ENCODE measurements at regions not wholly inside any gene's neighbourhood (a gene's known extent, or its start where the extent isn't known, plus 50 kb on each side); places are given as distances from the start of the nearest gene placed in this dataset.
"Not testable (repeated sequence)": the region's sequence is repeated elsewhere in the genome, so short reads cannot be mapped to it uniquely, and the experiment has no call there.

DNA sequence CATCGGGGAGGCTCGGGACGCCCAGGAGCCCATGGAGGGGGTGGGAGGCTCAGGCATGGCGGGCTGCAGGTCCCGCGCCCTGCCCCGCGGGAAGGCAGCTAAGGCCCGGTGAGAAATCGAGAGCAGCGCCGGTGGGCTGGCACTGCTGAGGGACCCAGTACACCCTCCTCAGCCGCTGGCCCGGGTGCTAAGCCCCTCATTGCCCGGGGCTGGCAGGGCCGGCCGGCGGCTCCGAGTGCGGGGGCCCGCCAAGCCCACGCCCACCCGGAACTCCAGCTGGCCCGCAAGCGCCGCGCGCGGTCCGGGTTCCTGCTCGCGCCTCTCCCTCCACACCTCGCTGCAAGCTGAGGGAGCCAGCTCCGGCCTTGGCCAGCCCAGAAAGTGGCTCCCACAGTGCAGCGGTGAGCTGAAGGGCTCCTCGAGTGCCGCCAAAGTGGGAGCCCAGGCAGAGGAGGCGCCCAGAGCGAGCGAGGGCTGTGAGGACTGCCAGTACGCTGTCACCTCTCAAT is 195.0 kb upstream of the PIK3R1 start:
- not testable (repeated sequence) for DNase-seq

DNA sequence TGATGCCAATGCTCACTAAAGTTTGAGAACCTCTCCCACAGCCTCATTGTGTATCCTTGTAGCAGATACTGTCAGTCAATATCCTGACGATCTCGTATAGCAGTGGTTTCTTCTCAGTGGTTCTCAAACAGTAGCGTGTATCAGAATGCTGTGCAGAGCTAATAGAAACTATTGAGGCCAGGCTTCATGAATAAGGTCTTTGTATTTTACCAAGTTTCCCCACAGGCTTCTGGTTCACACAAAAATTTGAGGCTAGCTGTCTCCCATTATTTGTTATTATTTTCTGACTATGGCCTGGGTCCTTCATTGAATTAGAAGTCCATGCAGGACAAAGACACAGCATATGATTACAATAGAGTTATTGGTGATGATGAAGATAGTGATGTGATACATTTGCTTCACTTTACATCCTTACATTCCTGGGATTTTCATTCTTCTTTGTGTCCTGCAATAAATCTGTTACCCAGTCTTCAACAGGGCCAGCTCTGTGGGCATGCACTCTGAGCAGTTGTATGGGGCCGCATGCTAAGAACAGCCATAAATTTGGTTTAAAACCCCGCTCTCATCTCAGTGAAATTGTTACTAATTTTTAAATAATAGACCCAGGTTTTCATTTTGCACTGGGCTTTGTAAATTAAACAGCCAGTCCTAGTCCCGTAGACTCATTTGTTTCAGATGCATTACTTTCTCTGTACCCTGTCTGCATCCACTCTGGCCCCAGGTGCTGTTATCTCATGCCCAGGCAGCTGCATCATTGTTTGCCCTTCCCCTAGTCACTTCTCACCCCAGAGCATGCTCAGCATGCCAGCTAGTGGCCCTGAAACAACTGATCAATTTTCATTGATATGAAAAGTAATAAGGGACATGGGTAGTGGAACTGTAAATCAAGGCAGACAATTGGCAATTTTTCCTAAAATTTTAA is 199.9 kb upstream of the PIK3R1 start:
- no peak for DNase-seq

DNA sequence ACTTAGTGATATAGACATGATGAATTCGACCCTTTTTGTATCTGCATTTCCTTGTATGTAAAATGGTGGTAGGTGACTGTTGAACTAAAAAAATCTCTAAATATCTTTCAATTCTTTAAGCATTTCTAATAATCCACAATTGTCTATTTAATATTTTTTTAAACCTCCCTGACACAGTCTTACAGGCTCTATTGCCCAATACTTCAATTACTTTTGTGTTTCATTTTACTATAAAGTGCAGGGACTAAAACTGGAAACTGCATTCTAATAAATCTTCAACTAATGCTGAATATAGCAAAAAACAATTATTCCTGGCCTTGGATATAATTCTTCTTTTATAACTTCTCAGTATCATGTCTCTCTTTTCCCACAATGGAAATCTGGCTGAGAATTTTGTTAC is 202.7 kb upstream of the PIK3R1 start:
- no peak for DNase-seq

DNA sequence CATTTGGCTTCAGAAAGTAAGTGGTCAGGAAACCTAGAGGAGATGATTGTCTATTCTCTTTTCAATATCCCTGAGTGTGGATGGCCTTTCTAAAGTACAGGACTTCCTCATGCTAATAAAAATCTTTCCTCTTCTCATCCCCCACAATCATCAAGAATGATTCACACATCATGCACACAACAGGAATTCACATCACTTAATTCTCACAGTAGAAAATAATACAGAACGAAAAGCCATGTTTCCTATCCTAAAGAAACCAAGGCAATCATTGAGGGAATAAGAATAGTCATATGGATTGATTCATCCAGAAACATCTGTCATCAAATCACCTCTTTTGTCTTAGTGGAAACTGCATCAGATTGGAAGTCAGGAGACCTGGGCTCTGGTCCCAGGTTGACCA is 203.1 kb upstream of the PIK3R1 start:
- no peak for DNase-seq

DNA sequence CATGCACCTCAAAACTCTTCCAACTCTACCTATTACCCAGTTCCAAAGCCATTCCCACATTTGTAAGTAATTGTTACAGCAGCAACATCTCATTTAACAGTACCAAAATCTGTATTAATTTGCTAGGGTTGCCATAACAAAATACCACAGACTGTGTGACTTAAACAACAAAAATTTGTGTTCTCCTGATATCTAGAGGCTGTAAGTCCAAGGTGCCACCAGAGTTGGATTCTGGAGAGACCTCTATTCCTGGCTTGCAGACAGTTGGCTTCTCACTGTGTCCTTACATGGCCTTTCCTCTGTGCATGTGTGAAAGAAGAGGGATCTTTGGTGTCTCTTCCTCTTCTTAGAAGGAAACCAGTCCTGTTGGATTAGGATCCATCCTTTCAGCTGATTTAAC is 203.8 kb upstream of the PIK3R1 start:
- DNase-seq, result no peak

DNA sequence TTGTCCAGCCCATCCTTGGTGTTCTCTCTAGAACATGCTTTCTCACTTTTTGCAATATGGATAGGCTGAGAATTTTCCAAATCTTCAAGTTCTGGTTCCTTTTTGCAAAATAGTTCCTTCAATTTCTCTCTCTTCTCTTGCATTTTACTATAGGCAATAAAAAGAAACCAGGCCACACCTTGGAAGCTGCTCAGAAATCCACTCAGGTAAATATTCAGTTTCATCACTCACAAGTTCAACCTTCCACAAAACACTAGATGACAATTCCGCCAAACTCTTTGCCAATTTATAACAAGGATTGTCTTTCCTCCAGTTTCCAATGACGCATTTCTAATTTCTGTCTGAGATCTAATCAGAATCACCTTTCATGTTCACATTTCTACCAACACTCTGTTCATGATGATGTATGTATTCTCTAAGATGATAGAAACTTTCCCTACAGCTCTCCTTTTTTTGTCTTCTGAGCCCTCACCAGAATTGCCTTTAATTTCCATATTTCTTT is 204.2 kb upstream of the PIK3R1 start:
- DNase-seq, result no peak

DNA sequence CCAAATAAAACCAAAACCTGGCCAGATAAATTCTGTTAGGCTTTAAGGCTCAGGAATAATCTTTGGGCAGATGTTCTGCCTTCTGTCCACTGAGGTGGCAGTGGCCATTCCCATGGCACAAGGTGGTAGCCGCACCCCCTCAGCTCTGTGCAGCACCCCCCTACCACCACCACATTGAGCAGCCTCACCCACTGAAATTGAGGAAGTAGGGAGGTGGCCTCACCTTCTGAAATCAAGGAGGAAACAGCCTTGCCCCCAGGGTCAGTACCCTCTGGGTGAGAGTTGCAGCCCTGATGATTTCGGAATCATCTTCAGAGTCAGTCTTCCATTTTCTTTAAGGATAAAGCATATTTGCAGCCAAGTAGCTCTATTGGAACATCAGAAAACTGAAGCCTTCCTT is 204.8 kb upstream of the PIK3R1 start:
- DNase-seq, result no peak

DNA sequence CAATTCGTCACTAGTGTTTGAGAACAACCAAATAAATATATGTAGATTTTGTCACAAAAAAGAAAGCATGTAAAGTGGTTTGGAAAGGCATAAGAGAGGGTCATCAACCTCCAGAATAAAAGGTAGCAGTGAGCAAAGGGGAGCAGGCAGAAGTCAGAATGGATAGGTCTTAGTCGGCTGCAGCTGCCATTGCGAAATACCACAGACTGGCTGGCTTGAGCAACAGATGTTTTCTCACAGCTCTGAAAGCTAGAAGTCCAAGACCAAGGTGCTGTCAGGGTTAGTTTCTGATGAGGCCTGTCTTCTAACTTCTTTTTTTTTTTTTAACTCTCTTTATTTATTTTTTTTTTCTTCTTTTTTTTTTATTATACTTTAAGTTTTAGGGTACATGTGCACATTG is 208.1 kb upstream of the PIK3R1 start:
- DNase-seq, result no peak

DNA sequence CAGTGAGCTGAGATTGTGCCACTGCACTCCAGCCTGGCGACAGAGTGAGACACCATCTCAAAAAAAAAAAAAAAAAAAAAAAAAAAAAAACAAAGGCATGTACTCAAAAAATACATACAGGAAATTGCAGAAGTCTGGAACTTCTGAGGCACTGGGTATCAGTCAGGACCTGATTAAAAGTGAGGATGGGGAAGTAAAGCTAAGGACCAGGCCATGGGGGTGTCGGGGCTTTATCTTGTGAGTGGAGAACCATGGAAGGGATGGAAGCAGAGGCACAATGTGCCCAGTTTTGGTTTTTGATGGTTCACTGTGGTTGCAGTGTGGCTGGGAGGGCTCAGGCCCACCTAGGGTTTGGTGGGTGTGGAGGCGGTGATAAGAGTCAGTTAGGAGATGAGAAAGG is 212.7 kb upstream of the PIK3R1 start:
- DNase-seq, result no peak

DNA sequence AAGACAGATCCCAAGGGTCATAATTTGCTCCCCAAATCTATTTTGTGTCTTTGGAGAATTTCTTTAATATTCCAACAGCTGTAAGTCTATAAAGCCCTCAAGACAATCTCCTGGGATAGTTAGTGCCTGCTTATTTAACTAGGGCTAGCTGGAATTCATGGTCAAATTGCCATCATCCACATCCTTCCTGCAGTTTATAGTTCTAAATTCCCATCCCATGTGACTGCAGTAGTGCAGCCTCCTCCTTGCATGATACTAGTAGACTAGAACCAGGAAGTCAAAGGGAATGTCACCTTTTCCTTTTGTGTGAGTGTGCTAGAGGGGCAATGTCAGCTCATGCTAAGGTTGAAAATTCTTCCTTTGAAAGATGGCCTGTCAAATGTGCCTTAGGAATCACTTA is 214.8 kb upstream of the PIK3R1 start:
- no peak for DNase-seq

DNA sequence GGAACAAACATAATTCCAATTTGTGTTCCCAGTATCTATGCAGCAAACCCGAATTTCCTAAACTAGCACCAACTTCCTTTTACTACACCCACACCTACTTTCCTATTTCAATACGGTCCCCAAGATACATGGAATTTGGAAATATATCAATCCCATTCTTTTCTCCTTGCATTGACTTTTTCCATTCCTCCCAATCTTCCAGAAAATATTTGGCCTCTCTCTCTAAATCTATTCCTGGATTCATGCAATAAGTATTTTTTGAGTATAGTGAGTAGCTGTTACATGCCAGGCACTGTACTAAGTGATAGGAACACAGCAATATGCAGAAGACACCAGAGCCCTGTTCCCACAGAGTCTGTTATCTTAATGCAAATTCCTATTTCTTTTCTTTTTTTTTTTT is 216.2 kb upstream of the PIK3R1 start:
- DNase-seq, result no peak

DNA sequence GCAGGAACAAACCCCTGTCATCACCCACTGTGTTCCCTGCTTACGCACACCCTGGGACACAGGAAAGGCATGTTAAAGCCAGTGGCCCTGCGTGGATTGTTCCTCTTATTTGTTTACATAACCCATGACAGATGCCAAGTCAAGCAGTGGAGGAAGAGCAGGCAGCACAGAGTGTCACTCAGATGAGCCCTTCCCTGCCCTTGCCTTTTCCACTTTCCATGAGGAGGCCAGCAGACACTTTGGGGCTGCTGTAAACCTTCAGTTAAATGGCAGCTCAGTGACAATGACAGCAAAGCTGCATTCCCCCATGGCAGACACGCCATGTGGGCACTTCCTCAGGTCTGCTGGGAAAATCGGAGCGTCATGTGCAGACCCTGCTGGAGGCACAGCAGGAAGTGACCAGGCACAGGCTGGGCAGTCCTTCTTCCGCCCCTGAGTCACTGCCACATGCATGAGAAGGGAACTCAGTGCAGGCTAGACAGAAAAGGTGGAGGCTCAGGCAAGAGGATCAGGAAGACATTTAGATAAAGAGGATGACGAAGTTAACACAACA is 216.8 kb upstream of the PIK3R1 start:
- DNase-seq, result peak; percentile 2

DNA sequence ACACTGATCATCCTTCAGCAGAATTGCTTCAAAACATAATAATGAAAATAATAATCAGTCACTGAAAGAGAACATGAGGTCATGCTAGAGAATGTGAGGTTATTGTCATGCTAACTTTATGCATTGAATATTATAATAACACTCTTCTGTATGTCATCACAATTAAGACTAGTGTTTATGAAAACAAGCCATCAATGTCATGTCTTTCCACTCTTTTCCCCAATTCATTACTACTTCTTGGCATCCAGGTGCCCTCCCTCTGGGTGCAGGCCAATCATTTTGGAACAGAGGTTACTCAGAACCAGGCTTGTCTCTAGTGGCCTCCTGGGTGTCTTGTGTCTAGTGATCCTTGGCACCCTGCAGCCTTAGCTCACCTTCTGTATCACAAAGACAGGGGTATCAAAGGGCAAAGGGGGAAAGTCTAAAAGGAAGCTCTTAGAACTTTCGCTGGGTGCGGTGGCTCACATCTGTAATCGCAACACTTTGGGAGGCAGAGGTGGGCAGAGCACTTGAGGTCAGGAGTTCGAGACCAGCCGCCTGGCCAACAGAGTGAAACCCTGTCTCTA is 217.6 kb upstream of the PIK3R1 start:
- DNase-seq, result no peak

DNA sequence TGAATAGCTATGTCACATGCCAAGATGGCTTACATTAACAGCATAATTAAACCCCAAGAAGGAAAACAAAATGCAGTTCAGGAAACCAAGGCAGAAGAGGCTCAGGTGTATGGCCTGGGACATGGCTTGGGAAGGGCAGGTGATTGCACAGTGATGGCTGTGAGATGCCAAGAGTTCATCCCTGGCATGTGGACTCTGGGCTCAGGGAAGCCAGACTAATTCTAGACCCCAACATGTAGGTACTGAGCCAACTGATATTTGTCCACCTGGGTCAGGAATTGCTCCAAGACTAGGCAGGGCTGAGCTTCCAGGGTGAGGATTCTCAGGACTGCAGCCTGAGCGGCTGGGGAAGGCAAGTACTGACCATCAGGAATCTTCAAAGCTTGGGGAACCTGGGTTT is 218.4 kb upstream of the PIK3R1 start:
- no peak for DNase-seq

DNA sequence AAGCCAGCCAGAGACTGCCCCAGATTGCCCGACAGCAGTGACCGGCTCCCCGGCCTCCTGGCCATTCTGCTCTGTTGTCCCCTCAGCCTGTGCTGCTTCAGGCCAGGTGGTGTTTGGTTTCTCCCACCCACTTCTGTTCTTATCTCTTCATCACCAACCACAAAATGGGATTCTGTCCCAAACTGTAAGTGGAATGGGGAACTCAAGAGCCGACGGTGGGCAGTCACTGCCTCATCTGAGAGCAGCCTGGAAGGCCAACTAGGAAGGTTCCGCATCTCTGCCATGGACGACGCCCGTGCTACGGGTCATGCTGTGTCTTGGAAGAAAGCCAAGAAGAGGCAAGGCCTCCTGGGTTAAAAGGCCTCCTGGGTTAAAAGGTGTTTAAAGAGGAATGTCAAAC is 219.0 kb upstream of the PIK3R1 start:
- no peak for DNase-seq

DNA sequence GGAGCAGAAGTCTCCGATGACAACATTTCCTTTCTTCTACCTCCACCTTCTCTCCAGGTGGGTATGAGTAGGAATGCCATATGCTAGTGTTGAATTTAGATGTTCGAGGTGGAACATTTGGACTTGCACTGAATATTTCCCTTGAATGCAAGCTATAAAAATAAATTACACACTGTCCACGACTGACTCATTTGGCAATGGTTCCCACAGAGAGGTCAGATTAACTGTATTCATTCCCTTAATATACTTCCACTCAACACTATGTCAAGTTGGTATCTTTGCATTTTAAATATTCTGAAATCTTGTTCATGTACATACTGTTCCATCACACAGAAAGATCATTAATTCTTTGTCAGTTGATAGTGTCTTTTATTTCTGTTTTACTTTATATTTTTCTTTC is 222.6 kb upstream of the PIK3R1 start:
- no peak for DNase-seq

DNA sequence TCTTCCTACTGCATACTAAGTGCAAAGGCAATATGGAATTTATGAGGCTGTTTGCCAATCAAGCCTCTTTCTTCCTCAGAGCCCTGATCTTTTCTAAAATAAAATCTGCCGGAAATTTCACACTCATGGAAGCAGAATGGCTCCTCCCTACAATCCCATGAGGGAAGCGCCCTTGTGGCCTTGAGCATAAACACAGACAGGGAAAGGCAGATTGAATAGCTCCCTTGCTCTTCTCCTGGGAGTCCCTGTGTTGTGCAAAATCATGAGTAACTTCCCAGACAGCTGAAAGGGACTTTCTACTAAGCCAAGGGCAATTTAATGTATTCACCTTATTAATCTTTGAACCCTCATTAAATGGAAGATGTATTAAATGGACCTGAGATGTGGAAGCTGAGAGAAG is 226.1 kb upstream of the PIK3R1 start:
- DNase-seq, result no peak

DNA sequence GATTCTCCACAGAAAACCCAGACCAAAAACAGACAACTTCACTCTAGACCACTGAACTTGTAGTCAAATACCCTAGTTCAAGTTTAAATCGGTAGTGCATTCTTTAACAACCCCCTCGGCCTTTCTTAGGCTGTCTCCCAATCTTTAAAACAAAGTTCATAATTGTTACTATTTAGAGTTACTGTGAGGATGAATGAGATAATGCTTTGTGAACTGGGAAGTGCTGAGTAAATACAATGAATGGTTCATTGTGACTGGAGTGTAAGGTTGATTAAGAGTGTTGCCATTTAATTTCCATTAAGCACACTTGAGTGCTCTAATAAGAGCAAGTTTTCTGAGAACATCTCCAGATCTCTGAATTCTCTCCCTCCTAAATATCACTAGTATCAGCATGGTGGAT is 228.8 kb upstream of the PIK3R1 start:
- DNase-seq, result no peak

DNA sequence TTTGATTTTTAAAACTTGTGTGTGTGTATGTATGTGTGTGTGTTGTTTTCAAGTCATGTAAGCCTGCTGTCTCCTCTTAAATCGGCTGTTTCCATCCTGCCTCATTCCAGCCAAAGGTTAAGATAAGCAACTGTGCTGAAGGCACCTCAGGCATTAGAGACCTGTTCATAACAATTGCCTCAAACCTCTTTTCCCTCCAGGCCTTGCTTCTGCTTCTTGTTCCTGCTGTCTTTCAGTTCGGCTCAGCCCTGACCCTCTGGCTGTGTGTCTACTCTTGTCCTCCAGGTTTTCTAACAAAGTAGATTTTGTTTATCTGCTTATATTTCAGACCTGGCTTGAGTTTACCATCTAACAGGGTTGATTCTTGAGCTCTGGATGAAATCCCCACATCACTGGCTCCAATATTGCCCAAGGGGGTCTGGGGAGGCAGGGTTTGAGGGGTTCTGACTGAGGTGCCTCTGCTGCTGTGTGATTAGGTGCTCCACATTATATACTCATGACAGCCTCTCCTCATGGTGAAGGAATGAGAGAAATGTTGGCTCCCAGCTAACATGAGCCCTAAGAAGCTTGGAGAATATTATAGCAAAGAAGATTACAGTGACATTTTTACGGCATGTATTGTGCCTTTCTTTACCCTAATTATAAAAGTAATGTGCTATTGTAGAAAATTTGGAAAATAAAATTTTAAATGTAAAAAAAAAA is 229.7 kb upstream of the PIK3R1 start:
- DNase-seq, result no peak

DNA sequence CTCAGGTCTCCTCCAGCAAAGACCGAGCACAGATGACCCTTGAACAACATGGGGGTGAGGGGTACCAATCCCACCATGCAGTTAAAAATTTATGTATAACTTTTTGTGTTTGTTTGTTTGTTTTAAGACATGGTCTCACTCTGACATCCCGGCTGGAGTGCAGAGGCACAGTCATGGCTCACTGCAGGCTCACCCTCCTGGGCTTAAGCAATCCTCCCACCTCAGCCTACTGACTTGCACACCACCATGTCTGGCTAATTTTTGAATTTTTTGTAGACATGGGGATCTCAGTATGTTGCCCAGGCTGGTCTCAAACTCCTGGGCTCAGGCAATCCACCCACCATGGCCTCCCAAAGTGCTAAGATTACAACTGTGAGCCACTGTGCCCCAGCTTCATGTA is 231.0 kb upstream of the PIK3R1 start:
- DNase-seq, result no peak

DNA sequence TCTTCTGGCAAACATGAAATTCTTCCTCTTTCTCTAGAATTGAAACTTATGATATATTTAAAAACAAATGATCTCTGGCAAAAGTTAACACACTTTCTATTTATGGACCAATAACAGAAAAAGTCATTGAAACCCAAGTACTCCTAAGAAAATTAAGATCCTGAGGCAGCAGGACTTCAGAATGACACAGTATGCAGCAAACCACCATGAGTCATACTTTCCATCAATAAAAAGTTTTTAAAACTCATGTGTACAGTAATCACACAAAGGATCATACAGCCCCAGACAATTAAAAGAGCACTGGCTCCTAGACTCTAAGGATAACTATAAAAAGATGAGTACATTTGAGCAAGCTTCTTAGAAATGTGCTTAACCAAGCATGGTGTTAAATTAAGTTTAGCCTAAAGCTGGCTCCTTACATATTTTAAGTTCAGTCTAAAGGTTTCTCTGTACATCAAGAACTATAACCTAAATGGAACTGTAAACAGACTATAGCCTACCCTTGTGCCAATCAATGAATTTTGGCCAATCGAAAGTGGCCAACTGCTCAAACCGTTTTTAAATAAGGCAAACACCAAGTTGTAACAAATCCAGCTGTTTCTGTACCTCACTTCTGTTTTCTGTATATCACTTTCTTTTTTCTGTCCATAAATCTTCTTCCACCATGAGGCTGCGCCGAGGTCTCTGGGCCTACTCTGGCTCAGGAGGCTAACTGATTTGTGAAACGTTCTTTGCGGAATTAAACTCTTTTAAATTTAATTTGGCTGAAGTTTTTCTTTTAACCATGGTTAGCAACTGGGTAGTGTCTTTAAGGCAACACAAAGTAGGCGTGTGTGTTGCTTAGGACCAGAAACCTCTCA is 232.1 kb upstream of the PIK3R1 start:
- no peak for DNase-seq

DNA sequence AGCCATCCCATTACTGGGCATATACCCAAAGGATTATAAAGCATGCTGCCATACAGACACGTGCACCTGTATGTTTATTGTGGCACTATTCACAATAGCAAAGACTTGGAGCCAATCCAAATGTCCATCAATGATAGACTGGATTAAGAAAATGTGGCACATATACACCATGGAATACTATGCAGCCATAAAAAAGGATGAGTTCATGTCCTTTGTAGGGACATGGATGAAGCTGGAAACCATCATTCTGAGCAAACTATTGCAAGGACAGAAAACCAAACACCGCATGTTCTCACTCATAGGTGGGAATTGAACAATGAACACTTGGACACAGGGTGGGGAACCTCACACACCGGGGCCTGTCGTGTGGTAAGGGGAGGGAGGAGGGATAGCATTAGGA is 233.4 kb upstream of the PIK3R1 start:
- DNase-seq, result not testable (repeated sequence)

Measured in CD4-positive, alpha-beta T cell treated with Interleukin-12 subunit alpha and Interleukin-12 subunit beta, for 1 hour (primary cell).